ENCODE measurements at regions not wholly inside any gene's neighbourhood (a gene's known extent, or its start where the extent isn't known, plus 50 kb on each side); places are given as distances from the start of the nearest gene placed in this dataset.

- TF ChIP-seq CTCF (IDR thresholded peaks at IDR 0.05) (no peak), EZH2phosphoT487 (IDR thresholded peaks at IDR 0.05) (no peak), EZH2 (IDR thresholded peaks at IDR 0.05) (no peak)
These were observed 107.9 kb upstream of the ZNF366 start for GRCh38 chr5:72615061-72615460.
